ENCODE measurements at regions not wholly inside any gene's neighbourhood (a gene's known extent, or its start where the extent isn't known, plus 50 kb on each side); places are given as distances from the start of the nearest gene placed in this dataset.

DNA sequence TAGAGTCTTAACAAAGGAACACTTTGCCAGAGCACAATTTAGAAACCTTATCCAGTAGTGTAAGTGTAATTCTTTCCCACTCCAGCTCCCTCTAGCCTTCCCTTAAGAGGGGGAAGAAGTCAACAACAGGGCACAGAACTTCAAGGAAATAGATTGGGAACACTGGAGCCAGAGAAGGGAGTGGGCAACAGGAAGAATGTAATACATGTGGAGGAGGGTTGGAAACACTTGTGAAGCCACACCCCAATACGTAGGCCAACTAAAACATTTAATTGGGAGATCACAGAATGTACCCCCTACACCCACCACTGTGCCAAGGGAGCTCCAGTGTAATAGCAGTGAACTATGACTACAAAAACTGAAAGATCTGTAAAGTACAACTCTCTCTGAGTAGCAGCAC is 735.7 kb upstream of the HS3ST5 start:
- Histone ChIP-seq H3K27ac (ENCODE audit: low read depth, low read length, poor library complexity, severe bottlenecking) (no peak overlapping the region), H3K9me3 (ENCODE audit: low read depth, low read length, poor library complexity, severe bottlenecking) (peaks cover 5% of the 10 kb centered on the region), H3K27me3 (replicated peaks; ENCODE audit: insufficient read depth, low read depth, low read length, poor library complexity) (no peaks in the 10 kb centered on the region), H3K36me3 (ENCODE audit: insufficient read depth, low read length, poor library complexity, severe bottlenecking) (no peaks in the 10 kb centered on the region), H3K4me1 (ENCODE audit: insufficient read depth, low read length, poor library complexity, severe bottlenecking) (no peaks in the 10 kb centered on the region), H3K4me3 (ENCODE audit: low read depth, low read length, poor library complexity, severe bottlenecking) (no peak overlapping the region)
- intact Hi-C loops (cut with micrococcal nuclease; ENCODE audit: unreplicated experiment) = no loop called here
- ChIA-PET POLR2A (ENCODE audit: low non-redundant PET) (no interaction called here), CTCF (no interaction called here)
- DNase-seq (ENCODE audit: low spot score) = no peak
- TF ChIP-seq EZH2 (IDR thresholded peaks at IDR 0.05; ENCODE audit: borderline replicate concordance, low read depth, low read length, poor library complexity, severe bottlenecking) = no peak
- TF ChIP-seq, protein P1, sequence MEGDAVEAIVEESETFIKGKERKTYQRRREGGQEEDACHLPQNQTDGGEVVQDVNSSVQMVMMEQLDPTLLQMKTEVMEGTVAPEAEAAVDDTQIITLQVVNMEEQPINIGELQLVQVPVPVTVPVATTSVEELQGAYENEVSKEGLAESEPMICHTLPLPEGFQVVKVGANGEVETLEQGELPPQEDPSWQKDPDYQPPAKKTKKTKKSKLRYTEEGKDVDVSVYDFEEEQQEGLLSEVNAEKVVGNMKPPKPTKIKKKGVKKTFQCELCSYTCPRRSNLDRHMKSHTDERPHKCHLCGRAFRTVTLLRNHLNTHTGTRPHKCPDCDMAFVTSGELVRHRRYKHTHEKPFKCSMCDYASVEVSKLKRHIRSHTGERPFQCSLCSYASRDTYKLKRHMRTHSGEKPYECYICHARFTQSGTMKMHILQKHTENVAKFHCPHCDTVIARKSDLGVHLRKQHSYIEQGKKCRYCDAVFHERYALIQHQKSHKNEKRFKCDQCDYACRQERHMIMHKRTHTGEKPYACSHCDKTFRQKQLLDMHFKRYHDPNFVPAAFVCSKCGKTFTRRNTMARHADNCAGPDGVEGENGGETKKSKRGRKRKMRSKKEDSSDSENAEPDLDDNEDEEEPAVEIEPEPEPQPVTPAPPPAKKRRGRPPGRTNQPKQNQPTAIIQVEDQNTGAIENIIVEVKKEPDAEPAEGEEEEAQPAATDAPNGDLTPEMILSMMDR (conservative IDR thresholded peaks at IDR 0.05; ENCODE audit: low read depth, low read length) = no peak
- BruUV-seq (replicated peaks) = no TSS peak

DNA sequence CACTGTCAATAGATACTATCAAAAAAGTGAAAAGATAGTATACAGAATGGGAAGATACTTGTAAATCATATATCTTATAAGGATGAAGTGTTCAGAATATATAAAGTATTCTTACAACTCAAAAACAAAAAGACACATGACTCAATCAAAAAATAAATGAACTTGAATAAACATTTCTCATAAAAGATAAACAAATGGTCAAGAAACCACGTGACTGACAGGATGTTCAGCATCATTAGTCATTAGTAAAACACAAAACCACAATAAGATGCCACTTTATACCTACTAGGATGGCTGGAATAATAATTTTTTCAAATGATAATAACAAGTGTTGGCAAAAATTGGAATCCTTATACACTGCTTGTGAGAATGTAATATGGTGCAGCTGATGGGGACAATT is 729.1 kb upstream of the HS3ST5 start:
- H3K27me3 ChIP-seq (replicated peaks; ENCODE audit: insufficient read depth, low read depth, low read length, poor library complexity) = no peaks in the 10 kb centered on the region
- H3K4me1 ChIP-seq (ENCODE audit: insufficient read depth, low read length, poor library complexity, severe bottlenecking) = no peaks in the 10 kb centered on the region
- DNase-seq (ENCODE audit: low spot score) = no peak
- BruUV-seq (replicated peaks) = no TSS peak
- ChIA-PET POLR2A (ENCODE audit: low non-redundant PET) (no interaction called here), CTCF (no interaction called here)
- no peak overlapping the region for H3K27ac ChIP-seq (ENCODE audit: low read depth, low read length, poor library complexity, severe bottlenecking)
- H3K9me3 ChIP-seq (ENCODE audit: low read depth, low read length, poor library complexity, severe bottlenecking) = peaks cover 5% of the 10 kb centered on the region
- no peaks in the 10 kb centered on the region for H3K36me3 ChIP-seq (ENCODE audit: insufficient read depth, low read length, poor library complexity, severe bottlenecking)
- H3K4me3 ChIP-seq (ENCODE audit: low read depth, low read length, poor library complexity, severe bottlenecking) = no peak overlapping the region
- intact Hi-C loops (cut with micrococcal nuclease; ENCODE audit: unreplicated experiment) = no loop called here
- TF ChIP-seq EZH2 (IDR thresholded peaks at IDR 0.05; ENCODE audit: borderline replicate concordance, low read depth, low read length, poor library complexity, severe bottlenecking) = no peak
- TF ChIP-seq, protein P1 (conservative IDR thresholded peaks at IDR 0.05; ENCODE audit: low read depth, low read length) = no peak

DNA sequence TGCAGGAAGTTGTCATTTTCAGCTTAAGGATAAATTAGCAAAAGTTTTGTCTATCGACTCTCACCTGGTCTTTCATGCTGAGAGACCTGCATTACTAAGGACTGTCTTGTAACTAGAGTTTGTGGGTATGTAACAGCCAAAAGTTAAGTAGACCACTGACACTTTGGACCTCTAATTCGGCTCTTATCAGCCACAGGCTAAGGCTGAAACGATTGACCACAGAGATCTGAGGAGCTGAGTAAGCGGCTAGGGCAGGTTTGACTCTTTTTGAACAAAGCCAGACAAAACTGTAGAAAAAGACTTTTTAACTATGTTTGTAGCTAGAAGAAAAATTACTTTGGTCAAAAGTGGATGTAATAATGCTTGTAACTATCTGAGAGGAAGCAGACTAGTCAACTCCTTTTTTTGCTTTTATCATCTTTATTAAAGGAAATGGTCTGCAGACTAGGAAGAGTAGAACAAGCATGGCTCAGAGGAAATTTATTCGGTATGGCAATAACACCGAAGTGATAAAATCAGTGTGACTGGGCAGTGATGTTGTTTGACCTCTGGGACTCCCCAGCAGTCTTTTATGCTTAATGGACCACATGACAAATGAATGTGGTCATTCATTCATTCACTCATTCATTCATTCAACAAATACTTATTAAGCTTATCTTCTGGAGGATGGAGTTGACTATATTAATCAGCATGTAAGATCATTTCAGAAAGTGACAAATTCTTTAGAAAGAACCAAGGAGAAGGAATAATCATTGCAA is 725.0 kb upstream of the HS3ST5 start:
- TF ChIP-seq EZH2 (IDR thresholded peaks at IDR 0.05; ENCODE audit: borderline replicate concordance, low read depth, low read length, poor library complexity, severe bottlenecking) = no peak
- TF ChIP-seq, protein P1 (conservative IDR thresholded peaks at IDR 0.05; ENCODE audit: low read depth, low read length) = no peak
- ChIA-PET POLR2A (ENCODE audit: low non-redundant PET) (no interaction called here), CTCF (no interaction called here)
- H3K4me1 ChIP-seq (ENCODE audit: insufficient read depth, low read length, poor library complexity, severe bottlenecking) = no peaks in the 10 kb centered on the region
- H3K27ac ChIP-seq (ENCODE audit: low read depth, low read length, poor library complexity, severe bottlenecking) = no peak overlapping the region
- H3K9me3 ChIP-seq (ENCODE audit: low read depth, low read length, poor library complexity, severe bottlenecking) = peaks cover 5% of the 10 kb centered on the region
- DNase-seq (ENCODE audit: low spot score) = no peak
- H3K27me3 ChIP-seq (replicated peaks; ENCODE audit: insufficient read depth, low read depth, low read length, poor library complexity) = no peaks in the 10 kb centered on the region
- no TSS peak for BruUV-seq (replicated peaks)
- H3K36me3 ChIP-seq (ENCODE audit: insufficient read depth, low read length, poor library complexity, severe bottlenecking) = no peaks in the 10 kb centered on the region
- H3K4me3 ChIP-seq (ENCODE audit: low read depth, low read length, poor library complexity, severe bottlenecking) = no peak overlapping the region
- intact Hi-C loops (cut with micrococcal nuclease; ENCODE audit: unreplicated experiment) = no loop called here

Data from A673 (cell line).